Thyroid gland (tissue), 4 donors: ENCODE measurements at regions not wholly inside any gene's neighbourhood (a gene's known extent, or its start where the extent isn't known, plus 50 kb on each side); places are given as distances from the start of the nearest gene placed in this dataset.

Source experiments
- POLR2A ChIP-seq, 2 donors: fragments of 450-650 bp; IDR thresholded peaks; one replicate each; pipeline ENCODE4 v1.6.1; 2017; ENCODE audit warnings: antibody characterized with exemption in 2 of 2, mild to moderate bottlenecking in 2 of 2, moderate library complexity in 1 of 2
- TF ChIP-seq, protein P1 (sequence below), 6 experiments: fragments of 200-600 bp in 3 of 6; fragments of 450-650 bp in 3 of 6; sonication (generic) in 3 of 6; IDR thresholded peaks; one replicate each; pipeline ENCODE4 v1.5.1; 2016 to 2019; ENCODE audit warnings: antibody characterized with exemption in 6 of 6, mild to moderate bottlenecking in 2 of 6, inconsistent platforms in 1 of 6, moderate library complexity in 1 of 6

DNA sequence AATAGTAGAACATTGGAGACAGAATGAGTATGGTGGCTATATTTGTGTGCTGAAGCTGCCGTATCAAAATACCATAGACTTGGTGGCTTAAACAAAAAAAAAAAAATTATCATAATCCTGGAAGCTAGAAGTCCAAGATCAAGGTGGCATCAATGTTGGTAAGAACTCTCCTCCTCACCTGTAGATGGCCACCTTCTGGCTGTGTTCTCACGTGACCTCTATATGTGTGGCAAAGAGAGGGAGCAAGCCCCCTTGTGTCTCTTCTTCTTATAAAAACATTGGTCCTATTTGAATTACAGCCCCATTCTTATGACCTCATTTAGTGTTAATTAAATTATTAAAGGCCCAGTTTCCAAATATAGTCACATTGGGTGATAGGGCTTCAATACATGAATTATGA lies 1640.9 kb upstream of the PCDH7 start:
- TF ChIP-seq, protein P1, sequence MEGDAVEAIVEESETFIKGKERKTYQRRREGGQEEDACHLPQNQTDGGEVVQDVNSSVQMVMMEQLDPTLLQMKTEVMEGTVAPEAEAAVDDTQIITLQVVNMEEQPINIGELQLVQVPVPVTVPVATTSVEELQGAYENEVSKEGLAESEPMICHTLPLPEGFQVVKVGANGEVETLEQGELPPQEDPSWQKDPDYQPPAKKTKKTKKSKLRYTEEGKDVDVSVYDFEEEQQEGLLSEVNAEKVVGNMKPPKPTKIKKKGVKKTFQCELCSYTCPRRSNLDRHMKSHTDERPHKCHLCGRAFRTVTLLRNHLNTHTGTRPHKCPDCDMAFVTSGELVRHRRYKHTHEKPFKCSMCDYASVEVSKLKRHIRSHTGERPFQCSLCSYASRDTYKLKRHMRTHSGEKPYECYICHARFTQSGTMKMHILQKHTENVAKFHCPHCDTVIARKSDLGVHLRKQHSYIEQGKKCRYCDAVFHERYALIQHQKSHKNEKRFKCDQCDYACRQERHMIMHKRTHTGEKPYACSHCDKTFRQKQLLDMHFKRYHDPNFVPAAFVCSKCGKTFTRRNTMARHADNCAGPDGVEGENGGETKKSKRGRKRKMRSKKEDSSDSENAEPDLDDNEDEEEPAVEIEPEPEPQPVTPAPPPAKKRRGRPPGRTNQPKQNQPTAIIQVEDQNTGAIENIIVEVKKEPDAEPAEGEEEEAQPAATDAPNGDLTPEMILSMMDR (IDR thresholded peaks at IDR 0.05): no peak
- no peak for TF ChIP-seq POLR2A (IDR thresholded peaks at IDR 0.05)
